Keratinocyte (primary cell): ENCODE measurements at regions not wholly inside any gene's neighbourhood (a gene's known extent, or its start where the extent isn't known, plus 50 kb on each side); places are given as distances from the start of the nearest gene placed in this dataset.
A peak's percentile ranks its signal among the peaks of the same experiment; 100 is the strongest.

Source experiments
- DNase-seq: peaks from one replicate; pipeline ENCODE4 v3.0.0-alpha.2; 2011; ENCODE audit warnings: low read depth, missing footprints, low spot score
- FAIRE-seq: peaks from 2 replicates; lab custom pipeline; 2011; peaks lifted over from hg19 to GRCh38; lab: Jason Lieb, UNC
- H2AFZ ChIP-seq: 2 replicates; pipeline ENCODE4 v1.6.0; 2012; ENCODE audit warnings: low read length, control low read depth, inconsistent platforms; ENCODE audit not compliant: control insufficient read depth
- H3K27ac ChIP-seq: 2 replicates; pipeline ENCODE4 v1.5.1; 2011; ENCODE audit warnings: low read length; ENCODE audit not compliant: control insufficient read depth, insufficient read depth
- H3K27me3 ChIP-seq: 3 replicates; pipeline ENCODE4 v1.6.0; 2011; ENCODE audit warnings: low read length; ENCODE audit not compliant: control insufficient read depth, insufficient read depth; ENCODE audit errors: extremely low read depth
- H3K36me3 ChIP-seq, 2 experiments: 2 replicates in 1 of 2; 3 replicates in 1 of 2; pipeline ENCODE4 v1.5.1; 2011; ENCODE audit warnings: low read length in 2 of 2, mild to moderate bottlenecking in 1 of 2; ENCODE audit not compliant: control insufficient read depth in 2 of 2, insufficient read depth in 2 of 2; ENCODE audit errors: extremely low read depth in 1 of 2
- H3K4me1 ChIP-seq: 3 replicates; pipeline ENCODE4 v1.5.1; 2011; ENCODE audit warnings: low read length; ENCODE audit not compliant: control insufficient read depth, insufficient read depth; ENCODE audit errors: extremely low read depth
- H3K4me2 ChIP-seq: 3 replicates; pipeline ENCODE4 v1.6.0; 2011; ENCODE audit warnings: low read depth, low read length; ENCODE audit not compliant: control insufficient read depth, insufficient read depth; ENCODE audit errors: extremely low read depth
- H3K4me3 ChIP-seq, 3 experiments: fragments of 200-600 bp in 1 of 3; sonication (generic) in 1 of 3; 2 replicates in 2 of 3; 3 replicates in 1 of 3; pipeline ENCODE4 v1.5.1; 2011 to 2016; ENCODE audit warnings: low read length in 3 of 3, mild to moderate bottlenecking in 3 of 3, control low read depth in 2 of 3, inconsistent platforms in 1 of 3, low read depth in 1 of 3, mixed read lengths in 1 of 3, mixed run types in 1 of 3, moderate library complexity in 1 of 3; ENCODE audit not compliant: control insufficient read depth in 2 of 3, insufficient read depth in 2 of 3; ENCODE audit errors: extremely low read depth in 1 of 3
- H3K79me2 ChIP-seq: 2 replicates; pipeline ENCODE4 v1.6.0; 2012; ENCODE audit warnings: low read length; ENCODE audit not compliant: control insufficient read depth, insufficient read depth
- H3K9ac ChIP-seq: 3 replicates; pipeline ENCODE4 v1.6.0; 2011; ENCODE audit warnings: low read length; ENCODE audit not compliant: control insufficient read depth, insufficient read depth; ENCODE audit errors: extremely low read depth
- H3K9me1 ChIP-seq: 3 replicates; pipeline ENCODE4 v1.6.0; 2011; ENCODE audit warnings: low read length; ENCODE audit not compliant: control insufficient read depth, insufficient read depth; ENCODE audit errors: extremely low read depth
- H3K9me3 ChIP-seq: 2 replicates; pipeline ENCODE4 v1.5.1; 2012; ENCODE audit warnings: low read depth, low read length; ENCODE audit not compliant: control insufficient read depth
- H4K20me1 ChIP-seq: 3 replicates; pipeline ENCODE4 v1.6.0; 2011; ENCODE audit warnings: low read length; ENCODE audit not compliant: control insufficient read depth, insufficient read depth; ENCODE audit errors: extremely low read depth
- CTCF ChIP-seq, 3 experiments: IDR thresholded peaks in 1 of 3; conservative IDR thresholded peaks in 1 of 3; optimal IDR thresholded peaks in 1 of 3; 2 replicates in 2 of 3; 3 replicates in 1 of 3; pipeline versions ENCODE3 to v1.5.1; 2011; ENCODE audit warnings: low read length in 3 of 3, mild to moderate bottlenecking in 3 of 3, moderate library complexity in 2 of 3, control low read depth in 1 of 3, inconsistent platforms in 1 of 3; ENCODE audit not compliant: insufficient read depth in 2 of 3; ENCODE audit errors: extremely low read depth in 1 of 3
- EZH2 ChIP-seq: IDR thresholded peaks from one replicate; pipeline ENCODE4 v1.6.1; 2012; ENCODE audit warnings: inconsistent platforms, mild to moderate bottlenecking, low read length, moderate library complexity
- dilution Hi-C: fragments of 300-500 bp; cut with MboI; formaldehyde crosslinking; loops from one replicate; pipeline ENCODE4 v1.7.0; 2020; ENCODE audit warnings: low sequenced_read_pairs; ENCODE audit not compliant: extremely low pct_ligation_motif_present

- no peak overlapping the region for H3K9ac ChIP-seq
- FAIRE-seq, result peak; percentile 26
Observed at GRCh38 chr1:5745800-5746610, 246.2 kb downstream of the NPHP4 start.

GRCh38 chr1:5744911-5745799 is 247.1 kb downstream of the NPHP4 start:
- no peak overlapping the region for H3K27ac ChIP-seq
- H3K4me3 ChIP-seq, result no peak overlapping the region
- no peaks in the 10 kb centered on the region for H4K20me1 ChIP-seq
- peaks cover 4% of the 10 kb centered on the region for H3K4me1 ChIP-seq
- DNase-seq (no peak), FAIRE-seq (no peak)
- H3K9me3 ChIP-seq, result no peaks in the 10 kb centered on the region
- H3K79me2 ChIP-seq, result no peaks in the 10 kb centered on the region
- H3K36me3 ChIP-seq, result no peaks in the 10 kb centered on the region
- no peak overlapping the region for H3K4me2 ChIP-seq
- dilution Hi-C loops, result no loop called here
- no peaks in the 10 kb centered on the region for H3K9me1 ChIP-seq
- no peak overlapping the region for H3K9ac ChIP-seq
- no peak overlapping the region for H2AFZ ChIP-seq
- peaks cover 11% of the 10 kb centered on the region for H3K27me3 ChIP-seq
- TF ChIP-seq CTCF (optimal IDR thresholded peaks at IDR 0.05 in 1 of 3, IDR thresholded peaks at IDR 0.05 in 1 of 3, conservative IDR thresholded peaks at IDR 0.05 in 1 of 3; ENCODE audit: extremely low read depth in 1 of 3, insufficient read depth in 2 of 3, low read length in 3 of 3) (no peak), EZH2 (no peak)

More at GRCh38 chr1:5745800-5746610, 246.2 kb downstream of the NPHP4 start:
- H3K4me3 ChIP-seq, result no peak overlapping the region
- H3K4me2 ChIP-seq, result no peak overlapping the region
- no peaks in the 10 kb centered on the region for H3K9me1 ChIP-seq
- no peaks in the 10 kb centered on the region for H3K79me2 ChIP-seq
- DNase-seq, result peak; percentile 33
- no peaks in the 10 kb centered on the region for H4K20me1 ChIP-seq
- dilution Hi-C loops, result no loop called here
- no peak overlapping the region for H3K27ac ChIP-seq
- H3K36me3 ChIP-seq, result no peaks in the 10 kb centered on the region
- no peaks in the 10 kb centered on the region for H3K9me3 ChIP-seq
- no peak overlapping the region for H2AFZ ChIP-seq
- peaks cover 4% of the 10 kb centered on the region for H3K4me1 ChIP-seq
- peaks cover 11% of the 10 kb centered on the region for H3K27me3 ChIP-seq
- TF ChIP-seq EZH2, result no peak
- peak; percentile 91 to 100 (median 98) for TF ChIP-seq CTCF (optimal IDR thresholded peaks at IDR 0.05 in 1 of 3, IDR thresholded peaks at IDR 0.05 in 1 of 3, conservative IDR thresholded peaks at IDR 0.05 in 1 of 3; ENCODE audit: extremely low read depth in 1 of 3, insufficient read depth in 2 of 3, low read length in 3 of 3)
